Liver (tissue), 8 donors: ENCODE measurements at regions not wholly inside any gene's neighbourhood (a gene's known extent, or its start where the extent isn't known, plus 50 kb on each side); places are given as distances from the start of the nearest gene placed in this dataset.

Experiments used
- DNase-seq: peaks from one replicate; pipeline ENCODE4 v3.0.0-alpha.2; 2017; ENCODE audit warnings: low spot score
- H3K27ac ChIP-seq, 2 donors: one replicate each; pipeline ENCODE4 v1.7.0; 2013; ENCODE audit warnings: inconsistent platforms in 2 of 2, low read length in 2 of 2, control low read depth in 1 of 2, low read depth in 1 of 2, mild to moderate bottlenecking in 1 of 2
- H3K27me3 ChIP-seq, 4 donors: one replicate each; pipeline versions ENCODE4 v1.6.1 to v1.7.0; 2013; ENCODE audit warnings: low read length in 3 of 4, inconsistent platforms in 1 of 4, mild to moderate bottlenecking in 1 of 4, moderate library complexity in 1 of 4; ENCODE audit not compliant: control insufficient read depth in 4 of 4, insufficient read depth in 4 of 4
- H3K36me3 ChIP-seq, 4 donors: one replicate each; pipeline versions ENCODE4 v1.6.1 to v1.7.0; 2013; ENCODE audit warnings: low read length in 3 of 4, mild to moderate bottlenecking in 3 of 4, low read depth in 1 of 4, moderate library complexity in 1 of 4; ENCODE audit not compliant: control insufficient read depth in 4 of 4, insufficient read depth in 3 of 4
- H3K4me1 ChIP-seq, 4 donors: one replicate each; pipeline versions ENCODE4 v1.6.1 to v1.7.0; 2013; ENCODE audit warnings: low read length in 3 of 4, mild to moderate bottlenecking in 3 of 4, moderate library complexity in 1 of 4; ENCODE audit not compliant: control insufficient read depth in 4 of 4, insufficient read depth in 4 of 4
- H3K4me3 ChIP-seq, 3 donors: one replicate each; pipeline versions ENCODE4 v1.6.1 to v1.7.0; 2013; ENCODE audit warnings: low read length in 3 of 3, control low read depth in 1 of 3, low read depth in 1 of 3, mild to moderate bottlenecking in 1 of 3
- H3K9ac ChIP-seq, 2 donors: one replicate each; pipeline ENCODE4 v1.7.0; 2013; ENCODE audit warnings: low read length in 2 of 2, mild to moderate bottlenecking in 2 of 2, moderate library complexity in 2 of 2, control low read depth in 1 of 2, low read depth in 1 of 2
- H3K9me3 ChIP-seq, 4 donors: one replicate each; pipeline versions ENCODE4 v1.6.1 to v1.7.0; 2013; ENCODE audit warnings: low read length in 3 of 4; ENCODE audit not compliant: control insufficient read depth in 4 of 4
- ATF3 ChIP-seq: IDR thresholded peaks from 2 replicates; pipeline ENCODE4 v1.6.1; 2016; ENCODE audit warnings: antibody characterized with exemption
- CTCF ChIP-seq: fragments of 150-350 bp; IDR thresholded peaks from 2 replicates; pipeline ENCODE4 v1.5.1; 2017; ENCODE audit warnings: improper control_type of control experiment, low read depth, low read length; ENCODE audit not compliant: missing input control
- EGR1 ChIP-seq, 2 donors: IDR thresholded peaks; 2 replicates each; pipeline ENCODE4 v1.6.1; 2016 to 2018; ENCODE audit warnings: antibody characterized with exemption in 2 of 2, low read depth in 2 of 2
- FOXA1 ChIP-seq: IDR thresholded peaks from 2 replicates; pipeline ENCODE4 v1.6.1; 2016; ENCODE audit warnings: antibody characterized with exemption
- FOXA2 ChIP-seq: IDR thresholded peaks from 2 replicates; pipeline ENCODE4 v1.6.1; 2016; ENCODE audit warnings: antibody characterized with exemption
- GABPA ChIP-seq, 2 donors: IDR thresholded peaks in 1 of 2; conservative IDR thresholded peaks in 1 of 2; 2 replicates each; pipeline ENCODE4 v1.6.1; 2016; ENCODE audit warnings: antibody characterized with exemption in 2 of 2, mild to moderate bottlenecking in 1 of 2, moderate library complexity in 1 of 2
- HNF4A ChIP-seq, 2 donors: conservative IDR thresholded peaks; 2 replicates each; pipeline ENCODE4 v1.6.1; 2016; ENCODE audit warnings: antibody characterized with exemption in 2 of 2, mild to moderate bottlenecking in 2 of 2
- HNF4G ChIP-seq: IDR thresholded peaks from 2 replicates; pipeline ENCODE4 v1.6.1; 2016; ENCODE audit warnings: antibody characterized with exemption
- JUND ChIP-seq, 2 donors: IDR thresholded peaks; 2 replicates each; pipeline ENCODE4 v1.6.1; 2016; ENCODE audit warnings: antibody characterized with exemption in 2 of 2
- MAX ChIP-seq: IDR thresholded peaks from 2 replicates; pipeline ENCODE4 v1.6.1; 2016; ENCODE audit warnings: antibody characterized with exemption
- NR2F2 ChIP-seq: IDR thresholded peaks from 2 replicates; pipeline ENCODE4 v1.6.1; 2016; ENCODE audit warnings: antibody characterized with exemption
- RAD21 ChIP-seq, 2 donors: IDR thresholded peaks; 2 replicates each; pipeline ENCODE4 v1.6.1; 2016; ENCODE audit warnings: antibody characterized with exemption in 2 of 2, mild to moderate bottlenecking in 2 of 2
- REST ChIP-seq: IDR thresholded peaks from 2 replicates; pipeline ENCODE4 v1.6.1; 2016; ENCODE audit warnings: antibody characterized with exemption, mild to moderate bottlenecking
- RXRA ChIP-seq, 2 donors: IDR thresholded peaks; 2 replicates each; pipeline ENCODE4 v1.6.1; 2017 to 2018; ENCODE audit warnings: antibody characterized with exemption in 2 of 2, mild to moderate bottlenecking in 1 of 2
- SP1 ChIP-seq: IDR thresholded peaks from 2 replicates; pipeline ENCODE4 v1.6.1; 2018; ENCODE audit warnings: antibody characterized with exemption, mild to moderate bottlenecking
- TAF1 ChIP-seq: conservative IDR thresholded peaks from 2 replicates; pipeline ENCODE4 v1.6.1; 2016; ENCODE audit warnings: antibody characterized with exemption, mild to moderate bottlenecking
- YY1 ChIP-seq: IDR thresholded peaks from 2 replicates; pipeline ENCODE4 v1.6.1; 2016; ENCODE audit warnings: antibody characterized with exemption, mild to moderate bottlenecking
- ZBTB33 ChIP-seq: IDR thresholded peaks from 2 replicates; pipeline ENCODE4 v1.6.1; 2016; ENCODE audit warnings: antibody characterized with exemption
- WGBS: extraction: QIAGEN DNeasy Blood & Tissue Kit; methylation state at CpG from one replicate; pipeline ENCODE4 v1.1.7; 2013; 5-methylcytosine and 5-hydroxymethylcytosine counted together
- donor health status: healthy.
- donor health status: healthy.
- donor health status: healthy.
- donor health status: healthy.
- donor health status: healthy.

- Histone ChIP-seq H3K9me3 (no peaks in the 10 kb centered on the region), H3K27me3 (no peaks in the 10 kb centered on the region), H3K36me3 (no peaks in the 10 kb centered on the region), H3K27ac (no peak overlapping the region), H3K9ac (no peak overlapping the region), H3K4me1 (no peaks in the 10 kb centered on the region), H3K4me3 (no peak overlapping the region)
- no peak for DNase-seq
- WGBS, result 97% methylated on average over 1 of the region's 1 CpG
- no peak for TF ChIP-seq ATF3
- no peak for TF ChIP-seq TAF1
- no peak for TF ChIP-seq HNF4G
- no peak for TF ChIP-seq FOXA1
- TF ChIP-seq REST, result no peak
- TF ChIP-seq SP1, result no peak
- TF ChIP-seq EGR1 (IDR thresholded peaks at IDR 0.05; ENCODE audit: low read depth in 2 of 2), result no peak
- TF ChIP-seq YY1, result no peak
- TF ChIP-seq ZBTB33, result no peak
- TF ChIP-seq NR2F2, result no peak
- TF ChIP-seq RAD21 (IDR thresholded peaks at IDR 0.05), result no peak
- TF ChIP-seq RXRA (IDR thresholded peaks at IDR 0.05), result no peak
- no peak for TF ChIP-seq GABPA (IDR thresholded peaks at IDR 0.05 in 1 of 2, conservative IDR thresholded peaks at IDR 0.05 in 1 of 2)
- no peak for TF ChIP-seq MAX
- no peak for TF ChIP-seq JUND (IDR thresholded peaks at IDR 0.05)
- TF ChIP-seq CTCF, result no peak
- no peak for TF ChIP-seq HNF4A (conservative IDR thresholded peaks at IDR 0.05)
- no peak for TF ChIP-seq FOXA2
Measured at GRCh38 chr6:132219901-132220300, 181.4 kb downstream of the MOXD1 start.
